ENCODE measurements at regions not wholly inside any gene's neighbourhood (a gene's known extent, or its start where the extent isn't known, plus 50 kb on each side); places are given as distances from the start of the nearest gene placed in this dataset.

- no peak for DNase-seq
- Mint-ChIP-seq H3K27ac (no peak overlapping the region), H3K4me1 (no peaks in the 10 kb centered on the region), H3K9me3 (no peaks in the 10 kb centered on the region), H3K4me3 (no peak overlapping the region), H3K27me3 (ENCODE audit: low read depth in 2 of 2) (no peaks in the 10 kb centered on the region), H3K36me3 (no peaks in the 10 kb centered on the region)
- intact Hi-C loops (cut with micrococcal nuclease), result no loop called here
- no peak for TF ChIP-seq CTCF (IDR thresholded peaks at IDR 0.05)
- Histone ChIP-seq H3K27me3 (ENCODE audit: control insufficient read depth, insufficient read depth, low read length) (no peaks in the 10 kb centered on the region), H3K4me3 (ENCODE audit: low read length) (no peak overlapping the region), H3K9me3 (ENCODE audit: control insufficient read depth, insufficient read depth, low read length) (no peaks in the 10 kb centered on the region), H3K27ac (ENCODE audit: low read length) (no peak overlapping the region), H3K4me1 (ENCODE audit: control insufficient read depth, insufficient read depth, low read length) (no peaks in the 10 kb centered on the region), H3K36me3 (ENCODE audit: control insufficient read depth, insufficient read depth, low read length) (no peaks in the 10 kb centered on the region)
- no peak for ATAC-seq
- WGBS (ENCODE audit: insufficient coverage), result 85% methylated on average over 2 of the region's 2 CpGs
These were observed 82.4 kb upstream of the OSBPL8 start for GRCh38 chr12:76641961-76642360.

- Histone ChIP-seq H3K4me3 (ENCODE audit: low read length) (no peak overlapping the region), H3K4me1 (ENCODE audit: control insufficient read depth, insufficient read depth, low read length) (no peaks in the 10 kb centered on the region), H3K27ac (ENCODE audit: low read length) (no peak overlapping the region), H3K36me3 (ENCODE audit: control insufficient read depth, insufficient read depth, low read length) (no peaks in the 10 kb centered on the region), H3K27me3 (ENCODE audit: control insufficient read depth, insufficient read depth, low read length) (no peaks in the 10 kb centered on the region), H3K9me3 (ENCODE audit: control insufficient read depth, insufficient read depth, low read length) (no peaks in the 10 kb centered on the region)
- DNase-seq, result no peak
- H3K27ac Mint-ChIP-seq, result no peak overlapping the region
- no peak for TF ChIP-seq CTCF (IDR thresholded peaks at IDR 0.05)
- H3K36me3 Mint-ChIP-seq, result no peaks in the 10 kb centered on the region
- no peaks in the 10 kb centered on the region for H3K4me1 Mint-ChIP-seq
- intact Hi-C loops (cut with micrococcal nuclease), result no loop called here
- no peak overlapping the region for H3K4me3 Mint-ChIP-seq
- H3K27me3 Mint-ChIP-seq (ENCODE audit: low read depth in 2 of 2), result peaks cover 0 to 2% of the 10 kb centered on the region in 2 donors
- no peaks in the 10 kb centered on the region for H3K9me3 Mint-ChIP-seq
- ATAC-seq, result no peak
These were observed 83.9 kb upstream of the OSBPL8 start for GRCh38 chr12:76643438-76643837.

GRCh38 chr12:76644950-76645349 lies 85.4 kb upstream of the OSBPL8 start:
- no peak overlapping the region for H3K4me3 ChIP-seq (ENCODE audit: low read length)
- intact Hi-C loops (cut with micrococcal nuclease), result no loop called here
- H3K27ac ChIP-seq (ENCODE audit: low read length), result no peak overlapping the region
- WGBS (ENCODE audit: insufficient coverage), result 89% methylated on average over 7 of the region's 7 CpGs
- Mint-ChIP-seq H3K4me1 (no peaks in the 10 kb centered on the region), H3K36me3 (no peaks in the 10 kb centered on the region), H3K4me3 (no peak overlapping the region), H3K27ac (no peak overlapping the region), H3K9me3 (no peaks in the 10 kb centered on the region), H3K27me3 (ENCODE audit: low read depth in 2 of 2) (peaks cover 0 to 10% of the 10 kb centered on the region in 2 donors)
- no peaks in the 10 kb centered on the region for H3K9me3 ChIP-seq (ENCODE audit: control insufficient read depth, insufficient read depth, low read length)
- H3K27me3 ChIP-seq (ENCODE audit: control insufficient read depth, insufficient read depth, low read length), result no peaks in the 10 kb centered on the region
- no peak for ATAC-seq
- DNase-seq, result no peak
- TF ChIP-seq CTCF (IDR thresholded peaks at IDR 0.05), result no peak
- H3K4me1 ChIP-seq (ENCODE audit: control insufficient read depth, insufficient read depth, low read length), result no peaks in the 10 kb centered on the region
- no peaks in the 10 kb centered on the region for H3K36me3 ChIP-seq (ENCODE audit: control insufficient read depth, insufficient read depth, low read length)

- Mint-ChIP-seq H3K4me3 (no peak overlapping the region), H3K9me3 (no peaks in the 10 kb centered on the region), H3K27ac (no peak overlapping the region), H3K4me1 (no peaks in the 10 kb centered on the region), H3K27me3 (ENCODE audit: low read depth in 2 of 2) (peaks cover 0 to 16% of the 10 kb centered on the region in 2 donors), H3K36me3 (no peaks in the 10 kb centered on the region)
- Histone ChIP-seq H3K36me3 (ENCODE audit: control insufficient read depth, insufficient read depth, low read length) (no peaks in the 10 kb centered on the region), H3K27ac (ENCODE audit: low read length) (no peak overlapping the region), H3K4me1 (ENCODE audit: control insufficient read depth, insufficient read depth, low read length) (no peaks in the 10 kb centered on the region), H3K9me3 (ENCODE audit: control insufficient read depth, insufficient read depth, low read length) (no peaks in the 10 kb centered on the region), H3K27me3 (ENCODE audit: control insufficient read depth, insufficient read depth, low read length) (no peaks in the 10 kb centered on the region), H3K4me3 (ENCODE audit: low read length) (no peak overlapping the region)
- 91% methylated on average over 3 of the region's 3 CpGs for WGBS (ENCODE audit: insufficient coverage)
- TF ChIP-seq CTCF (IDR thresholded peaks at IDR 0.05), result no peak
- DNase-seq, result no peak
- intact Hi-C loops (cut with micrococcal nuclease), result no loop called here
- ATAC-seq, result no peak
These were observed 86.4 kb upstream of the OSBPL8 start for GRCh38 chr12:76645934-76646333.

Measured in natural killer cell (primary cell).